SK-N-SH treated with all-trans-retinoic acid at 6 μM for 48 hours (cell line): ENCODE measurements at regions not wholly inside any gene's neighbourhood (a gene's known extent, or its start where the extent isn't known, plus 50 kb on each side); places are given as distances from the start of the nearest gene placed in this dataset.

ENCODE experiments used
- ARNTL ChIP-seq: fragments of 450-650 bp; formaldehyde crosslinking; IDR thresholded peaks from 2 replicates; pipeline ENCODE4 v1.5.0; 2020; ENCODE audit warnings: low read depth, mild to moderate bottlenecking, moderate library complexity, borderline replicate concordance
- RARB ChIP-seq: fragments of 250-450 bp; sonication (Bioruptor Pico); IDR thresholded peaks from 2 replicates; pipeline ENCODE4 v1.8.0; 2021; ENCODE audit warnings: mild to moderate bottlenecking, moderate library complexity

- TF ChIP-seq ARNTL (CRISPR knock-in tag) (no peak), RARB (CRISPR knock-in tag) (no peak)
These were observed 100.6 kb upstream of the OLIG2 start for GRCh38 chr21:32925098-32925497.
